ENCODE measurements at regions not wholly inside any gene's neighbourhood (a gene's known extent, or its start where the extent isn't known, plus 50 kb on each side); places are given as distances from the start of the nearest gene placed in this dataset.

GRCh38 chr4:81790477-81790876 is 318.8 kb upstream of the RASGEF1B start:
- ChIA-PET CTCF (interaction anchor here (1.0 kb wide), 1 partner anchor 111 kb away, joined by 3 read pairs; no protein-coding TSS in a partner anchor), POLR2A (no interaction called here)
- no peak for TF ChIP-seq CTCF (IDR thresholded peaks at IDR 0.05)
- no peak for TF ChIP-seq EZH2 (IDR thresholded peaks at IDR 0.05; ENCODE audit: borderline replicate concordance, insufficient read depth, low read depth, low read length, poor library complexity, severe bottlenecking)
- H3K27ac Mint-ChIP-seq = peak overlapping the region; percentile 8
- ATAC-seq (ENCODE audit: low read depth) = no peak
- no peaks in the 10 kb centered on the region for H3K27me3 ChIP-seq (replicated peaks in 1 of 4; ENCODE audit: control extremely low read depth in 1 of 4, control insufficient read depth in 3 of 4, insufficient read depth in 4 of 4, low read length in 3 of 4)
- peak overlapping the region; percentile 8 for H3K4me3 Mint-ChIP-seq
- H4K20me1 ChIP-seq (ENCODE audit: control insufficient read depth, insufficient read depth, low read length, poor library complexity, severe bottlenecking) = no peaks in the 10 kb centered on the region
- peaks cover 13 to 19% of the 10 kb centered on the region in 2 donors for H3K4me1 ChIP-seq (ENCODE audit: control insufficient read depth in 2 of 2, insufficient read depth in 2 of 2, low read length in 2 of 2)
- no peaks in the 10 kb centered on the region for H3K27me3 Mint-ChIP-seq
- no peak overlapping the region for H3K4me3 ChIP-seq (ENCODE audit: control extremely low read depth in 1 of 5, extremely low read depth in 1 of 5, insufficient read depth in 1 of 5, low read depth in 2 of 5, low read length in 4 of 5)
- H2AFZ ChIP-seq (ENCODE audit: insufficient read depth, low read depth, low read length, poor library complexity, severe bottlenecking) = no peak overlapping the region
- H3K9me3 ChIP-seq (ENCODE audit: control extremely low read depth in 1 of 3, control insufficient read depth in 2 of 3, insufficient read depth in 1 of 3, low read length in 2 of 3) = no peaks in the 10 kb centered on the region
- DNase-seq = no peak
- H3K9me3 Mint-ChIP-seq (ENCODE audit: insufficient read depth) = peaks cover 2% of the 10 kb centered on the region
- H3K9ac ChIP-seq (ENCODE audit: low read length) = no peak overlapping the region
- H3K4me1 Mint-ChIP-seq = peaks cover 22% of the 10 kb centered on the region
- H3K79me2 ChIP-seq (ENCODE audit: control insufficient read depth, insufficient read depth, low read length) = no peaks in the 10 kb centered on the region
- peak overlapping the region; percentile 46 for H3K4me2 ChIP-seq (replicated peaks; ENCODE audit: low read depth, low read length, poor library complexity, severe bottlenecking)
- no peaks in the 10 kb centered on the region for H3K36me3 ChIP-seq (replicated peaks in 1 of 2; ENCODE audit: control extremely low read depth in 1 of 2, control insufficient read depth in 1 of 2, extremely low read depth in 1 of 2, insufficient read depth in 2 of 2, low read length in 1 of 2)
- H3K27ac ChIP-seq (ENCODE audit: low read length in 2 of 2) = no peak overlapping the region
- intact Hi-C loops (cut with micrococcal nuclease) = no loop called here
- WGBS (ENCODE audit: insufficient coverage) = no CpG with 5 or more reads among the region's 2 CpGs

- ChIA-PET POLR2A (no interaction called here), CTCF (interaction anchor here (1.0 kb wide), 1 partner anchor 110 kb away, joined by 3 read pairs; no protein-coding TSS in a partner anchor)
These were observed 318.2 kb upstream of the RASGEF1B start for GRCh38 chr4:81789741-81790399.

More at GRCh38 chr4:81789741-81790399, 318.2 kb upstream of the RASGEF1B start:
- no peak for ATAC-seq (ENCODE audit: low read depth)
- Mint-ChIP-seq H3K4me1 (peaks cover 22% of the 10 kb centered on the region), H3K27ac (no peak overlapping the region), H3K9me3 (ENCODE audit: insufficient read depth) (peaks cover 2% of the 10 kb centered on the region), H3K27me3 (no peaks in the 10 kb centered on the region), H3K4me3 (no peak overlapping the region)
- H3K36me3 ChIP-seq (replicated peaks in 1 of 2; ENCODE audit: control extremely low read depth in 1 of 2, control insufficient read depth in 1 of 2, extremely low read depth in 1 of 2, insufficient read depth in 2 of 2, low read length in 1 of 2) = no peaks in the 10 kb centered on the region
- H3K9ac ChIP-seq (ENCODE audit: low read length) = no peak overlapping the region
- H3K79me2 ChIP-seq (ENCODE audit: control insufficient read depth, insufficient read depth, low read length) = no peaks in the 10 kb centered on the region
- TF ChIP-seq CTCF (IDR thresholded peaks at IDR 0.05) (no peak), EZH2 (IDR thresholded peaks at IDR 0.05; ENCODE audit: borderline replicate concordance, insufficient read depth, low read depth, low read length, poor library complexity, severe bottlenecking) (no peak)
- no peak overlapping the region for H3K4me2 ChIP-seq (replicated peaks; ENCODE audit: low read depth, low read length, poor library complexity, severe bottlenecking)
- H3K4me1 ChIP-seq (ENCODE audit: control insufficient read depth in 2 of 2, insufficient read depth in 2 of 2, low read length in 2 of 2) = peaks cover 13 to 19% of the 10 kb centered on the region in 2 donors
- H2AFZ ChIP-seq (ENCODE audit: insufficient read depth, low read depth, low read length, poor library complexity, severe bottlenecking) = peak overlapping the region; percentile 14
- H3K4me3 ChIP-seq (ENCODE audit: control extremely low read depth in 1 of 5, extremely low read depth in 1 of 5, insufficient read depth in 1 of 5, low read depth in 2 of 5, low read length in 4 of 5) = no peak overlapping the region
- intact Hi-C loops (cut with micrococcal nuclease) = no loop called here
- H3K27ac ChIP-seq (ENCODE audit: low read length in 2 of 2) = no peak overlapping the region
- DNase-seq = no peak
- no CpG with 5 or more reads among the region's 5 CpGs for WGBS (ENCODE audit: insufficient coverage)
- no peaks in the 10 kb centered on the region for H4K20me1 ChIP-seq (ENCODE audit: control insufficient read depth, insufficient read depth, low read length, poor library complexity, severe bottlenecking)
- no peaks in the 10 kb centered on the region for H3K27me3 ChIP-seq (replicated peaks in 1 of 4; ENCODE audit: control extremely low read depth in 1 of 4, control insufficient read depth in 3 of 4, insufficient read depth in 4 of 4, low read length in 3 of 4)
- no peaks in the 10 kb centered on the region for H3K9me3 ChIP-seq (ENCODE audit: control extremely low read depth in 1 of 3, control insufficient read depth in 2 of 3, insufficient read depth in 1 of 3, low read length in 2 of 3)
